Chondrocyte (in vitro differentiated cells): ENCODE measurements at regions not wholly inside any gene's neighbourhood (a gene's known extent, or its start where the extent isn't known, plus 50 kb on each side); places are given as distances from the start of the nearest gene placed in this dataset.
A peak's percentile ranks its signal among the peaks of the same experiment; 100 is the strongest.

ENCODE experiments used
- DNase-seq: peaks from one replicate; pipeline ENCODE4 v3.0.0; 2021; ENCODE audit warnings: mixed read lengths, low spot score
- H3K27ac Mint-ChIP-seq: one replicate; pipeline ENCODE4 v1.8.0; 2021; ENCODE audit warnings: mild to moderate bottlenecking, moderate library complexity, mixed read lengths; ENCODE audit not compliant: unreplicated experiment
- H3K27me3 Mint-ChIP-seq: 2 replicates; pipeline ENCODE4 v1.8.0; 2021; ENCODE audit warnings: low read depth, mixed read lengths
- H3K36me3 Mint-ChIP-seq: 2 replicates; pipeline ENCODE4 v1.8.0; 2021; ENCODE audit warnings: low read depth, mixed read lengths
- H3K4me1 Mint-ChIP-seq: 2 replicates; pipeline ENCODE4 v1.8.0; 2021; ENCODE audit warnings: low read depth, mild to moderate bottlenecking, mixed read lengths
- H3K4me3 Mint-ChIP-seq: one replicate; pipeline ENCODE4 v1.8.0; 2021; ENCODE audit warnings: mild to moderate bottlenecking, moderate library complexity, mixed read lengths; ENCODE audit not compliant: unreplicated experiment
- H3K9me3 Mint-ChIP-seq: 2 replicates; pipeline ENCODE4 v1.8.0; 2021; ENCODE audit warnings: low read depth, mixed read lengths
- TF ChIP-seq, protein P1 (sequence below): fragments of 200-600 bp; sonication (generic); IDR thresholded peaks from 2 replicates; pipeline ENCODE4 v1.5.0; 2021; ENCODE audit warnings: antibody characterized with exemption, mild to moderate bottlenecking, moderate library complexity

- Mint-ChIP-seq H3K27ac (no peak overlapping the region), H3K36me3 (no peaks in the 10 kb centered on the region), H3K4me1 (peaks cover 40% of the 10 kb centered on the region), H3K9me3 (no peaks in the 10 kb centered on the region), H3K27me3 (no peaks in the 10 kb centered on the region), H3K4me3 (peak overlapping the region; percentile 35)
- no peak for DNase-seq
- TF ChIP-seq, protein P1, sequence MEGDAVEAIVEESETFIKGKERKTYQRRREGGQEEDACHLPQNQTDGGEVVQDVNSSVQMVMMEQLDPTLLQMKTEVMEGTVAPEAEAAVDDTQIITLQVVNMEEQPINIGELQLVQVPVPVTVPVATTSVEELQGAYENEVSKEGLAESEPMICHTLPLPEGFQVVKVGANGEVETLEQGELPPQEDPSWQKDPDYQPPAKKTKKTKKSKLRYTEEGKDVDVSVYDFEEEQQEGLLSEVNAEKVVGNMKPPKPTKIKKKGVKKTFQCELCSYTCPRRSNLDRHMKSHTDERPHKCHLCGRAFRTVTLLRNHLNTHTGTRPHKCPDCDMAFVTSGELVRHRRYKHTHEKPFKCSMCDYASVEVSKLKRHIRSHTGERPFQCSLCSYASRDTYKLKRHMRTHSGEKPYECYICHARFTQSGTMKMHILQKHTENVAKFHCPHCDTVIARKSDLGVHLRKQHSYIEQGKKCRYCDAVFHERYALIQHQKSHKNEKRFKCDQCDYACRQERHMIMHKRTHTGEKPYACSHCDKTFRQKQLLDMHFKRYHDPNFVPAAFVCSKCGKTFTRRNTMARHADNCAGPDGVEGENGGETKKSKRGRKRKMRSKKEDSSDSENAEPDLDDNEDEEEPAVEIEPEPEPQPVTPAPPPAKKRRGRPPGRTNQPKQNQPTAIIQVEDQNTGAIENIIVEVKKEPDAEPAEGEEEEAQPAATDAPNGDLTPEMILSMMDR, result no peak
Observed at GRCh38 chr13:74288361-74288911, 154.2 kb upstream of the KLF12 start.

DNA sequence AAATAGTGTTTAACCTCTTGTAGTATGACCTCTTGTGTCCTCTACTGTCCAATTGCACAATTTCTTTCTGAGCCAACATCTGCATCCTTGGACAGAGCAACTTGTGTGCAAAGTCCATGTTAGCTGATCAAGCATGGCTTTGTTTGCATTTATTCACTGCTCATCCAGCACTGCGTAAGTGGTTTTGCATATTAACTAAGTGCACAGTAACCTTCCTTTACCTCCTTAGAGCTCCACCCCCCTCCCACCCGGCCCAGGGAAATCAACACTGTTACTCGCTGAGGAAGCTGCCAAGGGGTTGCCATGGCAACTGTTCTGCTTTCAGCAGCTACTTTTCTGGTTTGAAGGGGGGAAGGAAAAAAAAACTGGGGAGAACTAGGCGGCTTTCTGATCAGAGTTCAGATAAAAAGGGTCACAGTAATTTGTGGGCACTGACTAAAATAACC is 153.5 kb upstream of the KLF12 start:
- TF ChIP-seq, protein P1, result no peak
- H3K27ac Mint-ChIP-seq, result peak overlapping the region; percentile 28
- DNase-seq, result no peak

GRCh38 chr13:74280795-74281490 is 146.7 kb upstream of the KLF12 start:
- Mint-ChIP-seq H3K36me3 (no peaks in the 10 kb centered on the region), H3K9me3 (no peaks in the 10 kb centered on the region), H3K4me3 (no peak overlapping the region), H3K27me3 (no peaks in the 10 kb centered on the region), H3K27ac (peak overlapping the region; percentile 60), H3K4me1 (peaks cover 14% of the 10 kb centered on the region)
- TF ChIP-seq, protein P1, result no peak
- DNase-seq, result no peak

More for the DNA sequence above, 153.5 kb upstream of the KLF12 start:
- H3K4me1 Mint-ChIP-seq, result peaks cover 40% of the 10 kb centered on the region
- H3K36me3 Mint-ChIP-seq, result no peaks in the 10 kb centered on the region
- H3K27me3 Mint-ChIP-seq, result no peaks in the 10 kb centered on the region
- peak overlapping the region; percentile 35 for H3K4me3 Mint-ChIP-seq
- H3K9me3 Mint-ChIP-seq, result no peaks in the 10 kb centered on the region

GRCh38 chr13:74280093-74280794 is 146.0 kb upstream of the KLF12 start:
- TF ChIP-seq, protein P1, result no peak
- Mint-ChIP-seq H3K4me1 (peaks cover 14% of the 10 kb centered on the region), H3K9me3 (no peaks in the 10 kb centered on the region), H3K4me3 (no peak overlapping the region), H3K27me3 (no peaks in the 10 kb centered on the region), H3K27ac (no peak overlapping the region), H3K36me3 (no peaks in the 10 kb centered on the region)
- no peak for DNase-seq

- no peak overlapping the region for H3K4me3 Mint-ChIP-seq
- H3K27ac Mint-ChIP-seq, result no peak overlapping the region
- H3K4me1 Mint-ChIP-seq, result peaks cover 27% of the 10 kb centered on the region
- no peak for DNase-seq
- no peaks in the 10 kb centered on the region for H3K9me3 Mint-ChIP-seq
- H3K27me3 Mint-ChIP-seq, result no peaks in the 10 kb centered on the region
- TF ChIP-seq, protein P1, result no peak
- no peaks in the 10 kb centered on the region for H3K36me3 Mint-ChIP-seq
Observed at GRCh38 chr13:74278901-74279300, 144.7 kb upstream of the KLF12 start.
